Neural progenitor cell (in vitro differentiated cells): ENCODE measurements at regions not wholly inside any gene's neighbourhood (a gene's known extent, or its start where the extent isn't known, plus 50 kb on each side); places are given as distances from the start of the nearest gene placed in this dataset.
"Not testable (repeated sequence)": the region's sequence is repeated elsewhere in the genome, so short reads cannot be mapped to it uniquely, and the experiment has no call there.

Experiments
- CTCF ChIP-seq: fragments of 200-600 bp; sonication (generic); IDR thresholded peaks from 2 replicates; pipeline ENCODE4 v1.5.1; 2017; ENCODE audit warnings: antibody characterized with exemption, mild to moderate bottlenecking
- EZH2 ChIP-seq: fragments of 200-600 bp; sonication (generic); IDR thresholded peaks from 2 replicates; pipeline ENCODE4 v1.6.1; 2017; ENCODE audit warnings: antibody characterized with exemption, mild to moderate bottlenecking, moderate library complexity

- not testable (repeated sequence) for TF ChIP-seq CTCF, EZH2
These were observed 315.5 kb downstream of the MIAT start for GRCh38 chr22:26972915-26973314.
